Sciatic nerve (tissue), 2 donors: ENCODE measurements at regions not wholly inside any gene's neighbourhood (a gene's known extent, or its start where the extent isn't known, plus 50 kb on each side); places are given as distances from the start of the nearest gene placed in this dataset.
"Not testable (repeated sequence)": the region's sequence is repeated elsewhere in the genome, so short reads cannot be mapped to it uniquely, and the experiment has no call there.

ENCODE experiments used
- ATAC-seq: fragments of 200-7000 bp; cut with Tn5 transposase; one replicate; pipeline ENCODE4 v1.9.1; 2020; ENCODE audit warnings: mild to moderate bottlenecking, moderate library complexity
- DNase-seq: peaks from one replicate; pipeline ENCODE4 v3.0.0-alpha.2; 2020; ENCODE audit warnings: low spot score
- intact Hi-C: fragments of 100-400 bp; cut with DNase I; formaldehyde crosslinking; loops from one replicate; pipeline ENCODE4 v1.14.2; 2022
- donor health status: DM: no; HTN: no; CAD: no.
- donor health status: DM: no; HTN: no; CAD: no.

- ATAC-seq (no peak), DNase-seq (no peak)
- intact Hi-C loops = no loop called here
These were observed 513.2 kb upstream of the MIS18BP1 start for GRCh38 chr14:45766247-45766646.

- ATAC-seq = no peak
- no peak for DNase-seq
- intact Hi-C loops = no loop called here
These were observed 504.7 kb upstream of the MIS18BP1 start for GRCh38 chr14:45757655-45758054.

- intact Hi-C loops, DNase-seq, ATAC-seq: not testable (repeated sequence)
These were observed 503.4 kb upstream of the MIS18BP1 start for GRCh38 chr14:45756412-45756811.

- intact Hi-C loops = no loop called here
- DNase-seq = no peak
- ATAC-seq = no peak
These were observed 490.9 kb upstream of the MIS18BP1 start for GRCh38 chr14:45743884-45744283.

- DNase-seq = no peak
- ATAC-seq = no peak
- intact Hi-C loops = no loop called here
These were observed 489.2 kb upstream of the MIS18BP1 start for GRCh38 chr14:45742187-45742586.

GRCh38 chr14:45728434-45729225, 475.6 kb upstream of the MIS18BP1 start:
- intact Hi-C loops = no loop called here
- DNase-seq (no peak), ATAC-seq (no peak)

- ATAC-seq (no peak), DNase-seq (no peak)
- intact Hi-C loops = no loop called here
These were observed 474.1 kb upstream of the MIS18BP1 start for GRCh38 chr14:45727133-45727532.

GRCh38 chr14:45721472-45721871, 468.5 kb upstream of the MIS18BP1 start:
- ATAC-seq (no peak), DNase-seq (no peak)
- intact Hi-C loops = no loop called here

- no peak for ATAC-seq
- DNase-seq = no peak
- intact Hi-C loops = no loop called here
These were observed 463.6 kb upstream of the MIS18BP1 start for GRCh38 chr14:45716572-45716971.

- DNase-seq (no peak), ATAC-seq (no peak)
- intact Hi-C loops = no loop called here
These were observed 462.9 kb upstream of the MIS18BP1 start for GRCh38 chr14:45715946-45716345.

GRCh38 chr14:45709541-45709940, 456.5 kb upstream of the MIS18BP1 start:
- no peak for DNase-seq
- ATAC-seq = no peak
- intact Hi-C loops = no loop called here

GRCh38 chr14:45705940-45706534, 453.0 kb upstream of the MIS18BP1 start:
- ATAC-seq (no peak), DNase-seq (no peak)
- intact Hi-C loops = no loop called here

- intact Hi-C loops = no loop called here
- ATAC-seq (no peak), DNase-seq (no peak)
These were observed 446.5 kb upstream of the MIS18BP1 start for GRCh38 chr14:45699471-45699870.

GRCh38 chr14:45698462-45699134, 445.6 kb upstream of the MIS18BP1 start:
- intact Hi-C loops = no loop called here

GRCh38 chr14:45686771-45687170, 433.8 kb upstream of the MIS18BP1 start:
- no peak for DNase-seq
- intact Hi-C loops = no loop called here
- no peak for ATAC-seq

More at GRCh38 chr14:45698462-45699134, 445.6 kb upstream of the MIS18BP1 start:
- ATAC-seq (no peak), DNase-seq (no peak)

GRCh38 chr14:45680531-45680930, 427.5 kb upstream of the MIS18BP1 start:
- DNase-seq (no peak), ATAC-seq (no peak)
- intact Hi-C loops = no loop called here

GRCh38 chr14:45679853-45680252, 426.9 kb upstream of the MIS18BP1 start:
- DNase-seq = no peak
- intact Hi-C loops = no loop called here
- ATAC-seq = no peak

- DNase-seq (no peak), ATAC-seq (no peak)
These were observed 425.2 kb upstream of the MIS18BP1 start for GRCh38 chr14:45678163-45678562.

GRCh38 chr14:45673420-45673819, 420.4 kb upstream of the MIS18BP1 start:
- intact Hi-C loops = no loop called here

More at GRCh38 chr14:45678163-45678562, 425.2 kb upstream of the MIS18BP1 start:
- intact Hi-C loops = no loop called here

GRCh38 chr14:45664668-45665356, 411.8 kb upstream of the MIS18BP1 start:
- DNase-seq (no peak), ATAC-seq (no peak)

More at GRCh38 chr14:45673420-45673819, 420.4 kb upstream of the MIS18BP1 start:
- ATAC-seq (no peak), DNase-seq (no peak)

More at GRCh38 chr14:45664668-45665356, 411.8 kb upstream of the MIS18BP1 start:
- intact Hi-C loops = no loop called here
